HepG2 (cell line): ENCODE measurements at regions not wholly inside any gene's neighbourhood (a gene's known extent, or its start where the extent isn't known, plus 50 kb on each side); places are given as distances from the start of the nearest gene placed in this dataset.
A peak's percentile ranks its signal among the peaks of the same experiment; 100 is the strongest.

Experiments
- ATF1 ChIP-seq: IDR thresholded peaks from 2 replicates; pipeline ENCODE4 v1.6.1; 2016; ENCODE audit warnings: mild to moderate bottlenecking, control low read depth
- CCDC6 ChIP-seq: sonication (generic); formaldehyde crosslinking; IDR thresholded peaks from 2 replicates; pipeline ENCODE4 v1.8.1; 2022; ENCODE audit warnings: mild to moderate bottlenecking, missing genetic modification reagents, moderate library complexity
- CREB1 ChIP-seq, 2 experiments: fragments of 450-650 bp in 1 of 2; IDR thresholded peaks; 2 replicates each; pipeline ENCODE4 v1.6.1; 2016 to 2017; ENCODE audit warnings: control low read depth in 1 of 2, mild to moderate bottlenecking in 1 of 2, missing compliant biosample characterization in 1 of 2, missing genetic modification characterization in 1 of 2
- GABPA ChIP-seq, 2 experiments: IDR thresholded peaks; 2 replicates each; pipeline ENCODE4 v1.6.1; 2011 to 2016; ENCODE audit warnings: low read depth in 2 of 2, low read length in 1 of 2, missing biosample characterization in 1 of 2, missing genetic modification characterization in 1 of 2
- GABPB1 ChIP-seq: IDR thresholded peaks from 2 replicates; pipeline ENCODE4 v1.6.1; 2016; ENCODE audit warnings: mild to moderate bottlenecking, missing genetic modification reagents, moderate library complexity, missing compliant biosample characterization
- HNF4G ChIP-seq, 2 experiments: sonication (generic) in 1 of 2; formaldehyde crosslinking in 1 of 2; IDR thresholded peaks; 2 replicates each; pipeline versions ENCODE4 v1.4.0 to v1.6.1; 2011 to 2020; ENCODE audit warnings: borderline replicate concordance in 2 of 2, low read depth in 2 of 2, mild to moderate bottlenecking in 2 of 2, low read length in 1 of 2, missing genetic modification reagents in 1 of 2, moderate library complexity in 1 of 2
- IKZF1 ChIP-seq: fragments of 450-650 bp; IDR thresholded peaks from 2 replicates; pipeline ENCODE4 v1.7.1; 2016
- ISX ChIP-seq: sonication (generic); formaldehyde crosslinking; conservative IDR thresholded peaks from 2 replicates; pipeline ENCODE4 v1.5.0; 2020; ENCODE audit warnings: missing genetic modification reagents
- JUN ChIP-seq: sonication (generic); formaldehyde crosslinking; IDR thresholded peaks from 2 replicates; pipeline ENCODE4 v1.4.0; 2020; ENCODE audit warnings: mild to moderate bottlenecking, missing genetic modification reagents
- KLF16 ChIP-seq, 2 experiments: sonication (generic) in 1 of 2; formaldehyde crosslinking in 1 of 2; IDR thresholded peaks; 2 replicates each; pipeline versions ENCODE4 v1.6.1 to v1.8.0; 2016 to 2023; ENCODE audit warnings: missing genetic modification reagents in 2 of 2, missing compliant biosample characterization in 1 of 2
- RARA ChIP-seq: IDR thresholded peaks from 2 replicates; pipeline ENCODE4 v1.6.1; 2016; ENCODE audit warnings: missing genetic modification reagents, missing compliant biosample characterization
- SIN3B ChIP-seq: fragments of 150-350 bp; IDR thresholded peaks from 2 replicates; pipeline ENCODE4 v1.6.1; 2014; ENCODE audit warnings: low read length
- SMYD3 ChIP-seq: sonication (generic); formaldehyde crosslinking; IDR thresholded peaks from 2 replicates; pipeline ENCODE4 v1.8.1; 2023; ENCODE audit warnings: mild to moderate bottlenecking, missing genetic modification reagents
- TOE1 ChIP-seq: sonication (generic); formaldehyde crosslinking; IDR thresholded peaks from 2 replicates; pipeline ENCODE4 v1.4.0; 2020; ENCODE audit warnings: mild to moderate bottlenecking, missing genetic modification reagents
- ZNF20 ChIP-seq: sonication (generic); formaldehyde crosslinking; IDR thresholded peaks from 2 replicates; pipeline ENCODE4 v1.4.0; 2020; ENCODE audit warnings: mild to moderate bottlenecking, moderate library complexity, missing genetic modification reagents
- ZNF572 ChIP-seq: sonication (generic); formaldehyde crosslinking; IDR thresholded peaks from 2 replicates; pipeline ENCODE4 v1.5.1; 2020; ENCODE audit warnings: mild to moderate bottlenecking, missing genetic modification reagents
- TF ChIP-seq, protein P1 (sequence below): sonication (generic); formaldehyde crosslinking; IDR thresholded peaks from 2 replicates; pipeline ENCODE4 v1.5.0; 2020; ENCODE audit warnings: missing genetic modification reagents
- TF ChIP-seq, protein P2 (sequence below): sonication (generic); formaldehyde crosslinking; IDR thresholded peaks from 2 replicates; pipeline ENCODE4 v1.4.0; 2020; ENCODE audit warnings: mild to moderate bottlenecking, missing genetic modification reagents
- TF ChIP-seq, protein P3 (sequence below): sonication (generic); formaldehyde crosslinking; IDR thresholded peaks from 2 replicates; pipeline ENCODE4 v1.9.0; 2021; ENCODE audit warnings: missing genetic modification reagents, mild to moderate bottlenecking, borderline replicate concordance
- TF ChIP-seq, protein P4 (sequence below): sonication (generic); formaldehyde crosslinking; IDR thresholded peaks from 2 replicates; pipeline ENCODE4 v1.5.0; 2020; ENCODE audit warnings: missing genetic modification reagents
- TF ChIP-seq, protein P5 (sequence below): IDR thresholded peaks from 2 replicates; pipeline ENCODE4 v1.6.1; 2016; ENCODE audit warnings: missing compliant biosample characterization, missing genetic modification reagents, borderline replicate concordance
- TF ChIP-seq, protein P6 (sequence below): sonication (generic); formaldehyde crosslinking; IDR thresholded peaks from 2 replicates; pipeline ENCODE4 v1.5.0; 2020; ENCODE audit warnings: mild to moderate bottlenecking, low read depth, missing genetic modification reagents, borderline replicate concordance

DNA sequence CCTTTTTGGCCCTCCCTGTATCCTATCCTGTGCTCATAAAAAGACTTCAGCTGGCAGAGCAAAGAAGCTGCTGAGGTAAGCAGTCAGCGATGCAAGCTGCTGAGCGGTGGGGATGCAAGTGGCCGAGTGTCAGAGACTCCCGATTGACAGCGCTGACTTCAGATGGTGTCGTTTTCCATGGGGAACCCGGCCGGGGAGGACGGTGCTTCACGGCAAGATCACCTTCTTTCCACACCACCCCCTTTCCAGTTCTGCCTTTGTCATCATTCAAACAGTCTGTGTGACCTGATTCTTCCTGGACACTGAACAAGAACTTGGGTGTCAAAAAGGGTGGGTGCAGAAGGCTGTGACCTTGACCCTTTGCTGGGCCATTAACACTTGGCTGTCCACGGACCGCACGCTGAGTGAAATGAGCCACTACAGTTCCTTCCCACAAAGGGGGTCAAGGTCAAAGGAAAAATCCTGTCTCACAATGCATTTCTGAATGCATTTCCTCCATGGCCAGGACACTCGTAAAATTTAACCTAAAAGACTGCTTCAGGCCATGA is 52.9 kb upstream of the UNC93A start (continued):
- peak; percentile 54; the same call in 1 of the 2 replicates for TF ChIP-seq HNF4G (IDR thresholded peaks at IDR 0.05; ENCODE audit: borderline replicate concordance, low read depth, low read length)
- no peak for TF ChIP-seq HNF4G (CRISPR knock-in tag; IDR thresholded peaks at IDR 0.05; ENCODE audit: borderline replicate concordance, low read depth)
- no peak for TF ChIP-seq CREB1 (IDR thresholded peaks at IDR 0.05)
- TF ChIP-seq CREB1 (CRISPR knock-in tag; IDR thresholded peaks at IDR 0.05) = no peak
- no peak for TF ChIP-seq GABPA (IDR thresholded peaks at IDR 0.05; ENCODE audit: low read depth, low read length)
- 0 out of 2 replicates have a peak, but pooled peaks have one; percentile 12 for TF ChIP-seq GABPA (CRISPR knock-in tag; IDR thresholded peaks at IDR 0.05; ENCODE audit: low read depth)
- no peak for TF ChIP-seq IKZF1
- TF ChIP-seq, protein P1, sequence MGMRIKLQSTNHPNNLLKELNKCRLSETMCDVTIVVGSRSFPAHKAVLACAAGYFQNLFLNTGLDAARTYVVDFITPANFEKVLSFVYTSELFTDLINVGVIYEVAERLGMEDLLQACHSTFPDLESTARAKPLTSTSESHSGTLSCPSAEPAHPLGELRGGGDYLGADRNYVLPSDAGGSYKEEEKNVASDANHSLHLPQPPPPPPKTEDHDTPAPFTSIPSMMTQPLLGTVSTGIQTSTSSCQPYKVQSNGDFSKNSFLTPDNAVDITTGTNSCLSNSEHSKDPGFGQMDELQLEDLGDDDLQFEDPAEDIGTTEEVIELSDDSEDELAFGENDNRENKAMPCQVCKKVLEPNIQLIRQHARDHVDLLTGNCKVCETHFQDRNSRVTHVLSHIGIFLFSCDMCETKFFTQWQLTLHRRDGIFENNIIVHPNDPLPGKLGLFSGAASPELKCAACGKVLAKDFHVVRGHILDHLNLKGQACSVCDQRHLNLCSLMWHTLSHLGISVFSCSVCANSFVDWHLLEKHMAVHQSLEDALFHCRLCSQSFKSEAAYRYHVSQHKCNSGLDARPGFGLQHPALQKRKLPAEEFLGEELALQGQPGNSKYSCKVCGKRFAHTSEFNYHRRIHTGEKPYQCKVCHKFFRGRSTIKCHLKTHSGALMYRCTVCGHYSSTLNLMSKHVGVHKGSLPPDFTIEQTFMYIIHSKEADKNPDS (CRISPR knock-in tag) = no peak
- no peak for TF ChIP-seq KLF16 (CRISPR knock-in tag; IDR thresholded peaks at IDR 0.05)
- TF ChIP-seq RARA (CRISPR knock-in tag) = peak; percentile 97
- TF ChIP-seq SMYD3 (CRISPR knock-in tag) = no peak
- no peak for TF ChIP-seq SIN3B
- TF ChIP-seq JUN (CRISPR knock-in tag) = no peak
- no peak for TF ChIP-seq ISX
- no peak; the same call in 1 of the 2 replicates for TF ChIP-seq CCDC6
- TF ChIP-seq TOE1 (CRISPR knock-in tag) = no peak
- TF ChIP-seq, protein P2, sequence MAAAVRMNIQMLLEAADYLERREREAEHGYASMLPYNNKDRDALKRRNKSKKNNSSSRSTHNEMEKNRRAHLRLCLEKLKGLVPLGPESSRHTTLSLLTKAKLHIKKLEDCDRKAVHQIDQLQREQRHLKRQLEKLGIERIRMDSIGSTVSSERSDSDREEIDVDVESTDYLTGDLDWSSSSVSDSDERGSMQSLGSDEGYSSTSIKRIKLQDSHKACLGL (CRISPR knock-in tag) = peak; percentile 82
- TF ChIP-seq GABPB1 = no peak
- TF ChIP-seq, protein P3, sequence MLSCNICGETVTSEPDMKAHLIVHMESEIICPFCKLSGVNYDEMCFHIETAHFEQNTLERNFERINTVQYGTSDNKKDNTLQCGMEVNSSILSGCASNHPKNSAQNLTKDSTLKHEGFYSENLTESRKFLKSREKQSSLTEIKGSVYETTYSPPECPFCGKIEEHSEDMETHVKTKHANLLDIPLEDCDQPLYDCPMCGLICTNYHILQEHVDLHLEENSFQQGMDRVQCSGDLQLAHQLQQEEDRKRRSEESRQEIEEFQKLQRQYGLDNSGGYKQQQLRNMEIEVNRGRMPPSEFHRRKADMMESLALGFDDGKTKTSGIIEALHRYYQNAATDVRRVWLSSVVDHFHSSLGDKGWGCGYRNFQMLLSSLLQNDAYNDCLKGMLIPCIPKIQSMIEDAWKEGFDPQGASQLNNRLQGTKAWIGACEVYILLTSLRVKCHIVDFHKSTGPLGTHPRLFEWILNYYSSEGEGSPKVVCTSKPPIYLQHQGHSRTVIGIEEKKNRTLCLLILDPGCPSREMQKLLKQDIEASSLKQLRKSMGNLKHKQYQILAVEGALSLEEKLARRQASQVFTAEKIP = no peak
- TF ChIP-seq ZNF572 (CRISPR knock-in tag) = no peak; the same call in 1 of the 2 replicates
- TF ChIP-seq, protein P4, sequence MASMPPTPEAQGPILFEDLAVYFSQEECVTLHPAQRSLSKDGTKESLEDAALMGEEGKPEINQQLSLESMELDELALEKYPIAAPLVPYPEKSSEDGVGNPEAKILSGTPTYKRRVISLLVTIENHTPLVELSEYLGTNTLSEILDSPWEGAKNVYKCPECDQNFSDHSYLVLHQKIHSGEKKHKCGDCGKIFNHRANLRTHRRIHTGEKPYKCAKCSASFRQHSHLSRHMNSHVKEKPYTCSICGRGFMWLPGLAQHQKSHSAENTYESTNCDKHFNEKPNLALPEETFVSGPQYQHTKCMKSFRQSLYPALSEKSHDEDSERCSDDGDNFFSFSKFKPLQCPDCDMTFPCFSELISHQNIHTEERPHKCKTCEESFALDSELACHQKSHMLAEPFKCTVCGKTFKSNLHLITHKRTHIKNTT (CRISPR knock-in tag) = no peak
- no peak for TF ChIP-seq ATF1
- TF ChIP-seq, protein P5, sequence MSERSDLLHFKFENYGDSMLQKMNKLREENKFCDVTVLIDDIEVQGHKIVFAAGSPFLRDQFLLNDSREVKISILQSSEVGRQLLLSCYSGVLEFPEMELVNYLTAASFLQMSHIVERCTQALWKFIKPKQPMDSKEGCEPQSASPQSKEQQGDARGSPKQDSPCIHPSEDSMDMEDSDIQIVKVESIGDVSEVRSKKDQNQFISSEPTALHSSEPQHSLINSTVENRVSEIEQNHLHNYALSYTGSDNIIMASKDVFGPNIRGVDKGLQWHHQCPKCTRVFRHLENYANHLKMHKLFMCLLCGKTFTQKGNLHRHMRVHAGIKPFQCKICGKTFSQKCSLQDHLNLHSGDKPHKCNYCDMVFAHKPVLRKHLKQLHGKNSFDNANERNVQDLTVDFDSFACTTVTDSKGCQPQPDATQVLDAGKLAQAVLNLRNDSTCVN (CRISPR knock-in tag) = no peak
- no peak for TF ChIP-seq ZNF20 (CRISPR knock-in tag)
- TF ChIP-seq, protein P6, sequence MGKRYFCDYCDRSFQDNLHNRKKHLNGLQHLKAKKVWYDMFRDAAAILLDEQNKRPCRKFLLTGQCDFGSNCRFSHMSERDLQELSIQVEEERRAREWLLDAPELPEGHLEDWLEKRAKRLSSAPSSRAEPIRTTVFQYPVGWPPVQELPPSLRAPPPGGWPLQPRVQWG (CRISPR knock-in tag) = no peak
